ENCODE measurements at regions not wholly inside any gene's neighbourhood (a gene's known extent, or its start where the extent isn't known, plus 50 kb on each side); places are given as distances from the start of the nearest gene placed in this dataset.

- TF ChIP-seq ZFP3 (CRISPR knock-in tag; IDR thresholded peaks at IDR 0.05) (no peak), POU6F1 (CRISPR knock-in tag; IDR thresholded peaks at IDR 0.05; ENCODE audit: borderline replicate concordance, low read depth) (no peak), BACH2 (CRISPR knock-in tag; IDR thresholded peaks at IDR 0.05; ENCODE audit: borderline replicate concordance) (no peak), OSR1 (CRISPR knock-in tag; IDR thresholded peaks at IDR 0.05) (no peak), GLIS3 (CRISPR knock-in tag; IDR thresholded peaks at IDR 0.05) (no peak), TOX (CRISPR knock-in tag; IDR thresholded peaks at IDR 0.05; ENCODE audit: borderline replicate concordance) (no peak), PATZ1 (CRISPR knock-in tag; IDR thresholded peaks at IDR 0.05; ENCODE audit: borderline replicate concordance) (no peak), ESRRG (CRISPR knock-in tag; IDR thresholded peaks at IDR 0.05) (no peak)
- TF ChIP-seq, protein P1, sequence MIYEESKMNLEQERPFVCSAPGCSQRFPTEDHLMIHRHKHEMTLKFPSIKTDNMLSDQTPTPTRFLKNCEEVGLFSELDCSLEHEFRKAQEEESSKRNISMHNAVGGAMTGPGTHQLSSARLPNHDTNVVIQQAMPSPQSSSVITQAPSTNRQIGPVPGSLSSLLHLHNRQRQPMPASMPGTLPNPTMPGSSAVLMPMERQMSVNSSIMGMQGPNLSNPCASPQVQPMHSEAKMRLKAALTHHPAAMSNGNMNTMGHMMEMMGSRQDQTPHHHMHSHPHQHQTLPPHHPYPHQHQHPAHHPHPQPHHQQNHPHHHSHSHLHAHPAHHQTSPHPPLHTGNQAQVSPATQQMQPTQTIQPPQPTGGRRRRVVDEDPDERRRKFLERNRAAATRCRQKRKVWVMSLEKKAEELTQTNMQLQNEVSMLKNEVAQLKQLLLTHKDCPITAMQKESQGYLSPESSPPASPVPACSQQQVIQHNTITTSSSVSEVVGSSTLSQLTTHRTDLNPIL (CRISPR knock-in tag; IDR thresholded peaks at IDR 0.05; ENCODE audit: low read depth): no peak
Observed at GRCh38 chr1:213383465-213383864, 332.4 kb downstream of the RPS6KC1 start.

All from SK-N-SH treated with all-trans-retinoic acid at 6 μM for 48 hours (cell line).